GM18951 (cell line): ENCODE measurements at regions not wholly inside any gene's neighbourhood (a gene's known extent, or its start where the extent isn't known, plus 50 kb on each side); places are given as distances from the start of the nearest gene placed in this dataset.

Experiments
- POLR2A ChIP-seq: IDR thresholded peaks from 4 replicates; pipeline ENCODE4 v1.6.1; 2011; ENCODE audit warnings: mild to moderate bottlenecking; ENCODE audit not compliant: insufficient read length, insufficient read depth; ENCODE audit errors: extremely low read depth
- in situ Hi-C: fragments of 300-500 bp; cut with MboI; formaldehyde crosslinking; loops from one replicate; pipeline ENCODE4 v1.12.0; 2022; ENCODE audit warnings: low sequenced_read_pairs, mixed read lengths, inconsistent platforms; ENCODE audit not compliant: unreplicated experiment

DNA sequence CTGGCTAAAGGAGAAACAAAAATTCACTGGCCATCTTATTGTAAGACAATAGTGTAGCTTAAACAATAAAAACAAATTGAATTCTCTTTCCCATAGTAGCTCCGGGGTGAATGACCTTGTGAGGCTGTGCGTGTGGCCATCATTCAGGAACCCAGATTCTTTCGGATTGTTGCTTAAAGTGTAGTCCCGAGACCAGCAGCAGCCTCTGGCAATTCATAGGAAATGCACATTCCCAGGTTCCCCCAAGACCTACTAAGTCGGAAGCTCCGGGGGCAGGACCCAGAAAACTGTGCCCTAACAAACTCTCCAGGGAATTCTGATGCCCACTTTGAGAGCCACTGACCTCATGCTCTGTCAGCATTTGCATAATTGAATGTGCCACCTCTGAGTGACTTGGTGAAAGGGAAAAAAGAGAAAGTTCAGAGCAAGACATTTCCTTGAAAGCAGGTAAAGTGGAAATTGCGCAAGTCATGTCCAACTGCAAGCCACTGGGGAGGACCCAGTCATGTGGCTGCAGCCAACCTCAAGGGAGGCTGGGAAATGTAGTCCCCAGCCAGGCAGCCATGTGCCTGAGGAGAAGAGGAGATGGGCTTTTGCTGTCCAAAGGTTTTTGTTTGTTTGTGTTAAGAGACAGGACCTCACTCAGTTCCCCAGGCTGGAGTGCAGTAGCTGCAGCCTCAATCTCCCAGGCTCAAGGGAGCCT, 50.7 kb upstream of the PNMA8B start:
- no peak for TF ChIP-seq POLR2A
- in situ Hi-C loops, result loop anchor here (25.0 kb wide), 1 partner anchor 116 kb away; the partner anchor contains the start of gene DACT3

DNA sequence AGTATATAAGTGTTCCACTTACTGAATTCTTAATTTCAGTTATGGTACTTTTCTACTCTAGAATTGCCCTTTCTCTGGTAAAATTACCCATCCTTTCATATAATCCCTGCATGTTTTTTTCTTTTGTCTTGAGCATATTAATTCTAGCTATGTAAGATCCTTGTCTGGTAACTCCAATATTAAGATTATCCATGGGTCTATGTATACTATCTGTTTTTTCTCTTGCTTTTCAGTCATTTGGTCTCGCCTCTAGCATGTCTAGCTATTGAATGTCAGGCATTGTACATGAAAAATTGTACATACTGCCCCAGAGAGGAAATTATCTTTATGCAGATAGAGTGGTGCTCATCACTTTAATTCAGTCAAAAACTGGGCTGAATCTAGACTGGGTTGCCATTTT, 50.4 kb upstream of the CALM3 start:
- in situ Hi-C loops, result no loop called here
- TF ChIP-seq POLR2A, result no peak

DNA sequence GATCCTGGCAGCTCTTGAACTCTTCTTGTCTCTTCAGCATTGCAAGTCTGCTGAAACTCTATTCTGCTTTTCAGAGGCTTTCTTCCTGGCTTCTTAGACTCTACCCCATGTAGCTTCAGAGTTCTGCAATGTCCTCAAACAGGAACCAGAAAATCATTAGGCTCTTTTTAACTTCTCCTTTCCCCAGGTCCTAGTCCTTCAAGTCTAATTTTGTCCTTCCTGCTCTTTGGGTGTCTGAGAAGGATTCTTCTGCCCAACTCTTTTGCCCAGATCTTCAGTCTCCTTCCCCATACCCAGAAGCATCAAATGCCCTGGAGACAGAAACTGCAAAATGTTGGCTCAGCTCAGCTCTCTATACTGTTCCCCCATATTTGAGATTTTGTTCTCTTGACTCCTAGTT, 50.0 kb upstream of the CALM3 start:
- in situ Hi-C loops, result no loop called here
- TF ChIP-seq POLR2A, result no peak
